SHP77 treated with DMSO at 0.1 percent for 48 hours (cell line): ENCODE measurements at regions not wholly inside any gene's neighbourhood (a gene's known extent, or its start where the extent isn't known, plus 50 kb on each side); places are given as distances from the start of the nearest gene placed in this dataset.
"Not testable (repeated sequence)": the region's sequence is repeated elsewhere in the genome, so short reads cannot be mapped to it uniquely, and the experiment has no call there.

Experiments used
- DNase-seq: peaks from one replicate; lab custom pipeline; 2025; lab: John Stamatoyannopoulos, UW

GRCh38 chr13:48844676-48845075 lies 131.0 kb upstream of the FNDC3A start:
- no peak for DNase-seq

- no peak for DNase-seq
Measured at GRCh38 chr13:48849515-48849914, 126.2 kb upstream of the FNDC3A start.

DNA sequence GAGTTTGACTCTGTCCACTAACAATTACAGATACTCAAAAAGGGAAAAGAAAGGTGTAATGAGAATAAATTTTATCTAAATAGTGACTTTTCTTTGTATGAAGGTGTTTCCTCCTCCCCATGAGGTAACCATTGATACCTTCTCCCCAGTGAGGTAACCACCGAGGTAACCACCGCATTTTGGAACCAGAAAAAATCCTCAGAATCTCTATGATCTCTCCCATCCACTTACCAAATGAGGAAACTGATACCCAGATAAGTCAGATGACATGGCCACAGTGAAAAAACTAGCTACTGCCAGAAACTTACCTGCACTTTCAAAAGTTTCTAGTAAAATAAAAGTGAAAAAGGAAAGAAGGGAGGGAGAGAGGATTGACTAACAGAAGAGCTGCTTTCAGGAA lies 124.0 kb upstream of the FNDC3A start:
- DNase-seq = no peak

GRCh38 chr13:48852911-48853727 lies 122.6 kb upstream of the FNDC3A start:
- DNase-seq = no peak

- no peak for DNase-seq
Measured at GRCh38 chr13:48853728-48854102, 122.0 kb upstream of the FNDC3A start.

GRCh38 chr13:48857576-48857975 lies 118.1 kb upstream of the FNDC3A start:
- DNase-seq = no peak

- DNase-seq = no peak
Measured at GRCh38 chr13:48858122-48858902, 117.4 kb upstream of the FNDC3A start.

GRCh38 chr13:48859272-48860105 lies 116.2 kb upstream of the FNDC3A start:
- DNase-seq = no peak

GRCh38 chr13:48860364-48860763 lies 115.3 kb upstream of the FNDC3A start:
- DNase-seq = no peak

DNA sequence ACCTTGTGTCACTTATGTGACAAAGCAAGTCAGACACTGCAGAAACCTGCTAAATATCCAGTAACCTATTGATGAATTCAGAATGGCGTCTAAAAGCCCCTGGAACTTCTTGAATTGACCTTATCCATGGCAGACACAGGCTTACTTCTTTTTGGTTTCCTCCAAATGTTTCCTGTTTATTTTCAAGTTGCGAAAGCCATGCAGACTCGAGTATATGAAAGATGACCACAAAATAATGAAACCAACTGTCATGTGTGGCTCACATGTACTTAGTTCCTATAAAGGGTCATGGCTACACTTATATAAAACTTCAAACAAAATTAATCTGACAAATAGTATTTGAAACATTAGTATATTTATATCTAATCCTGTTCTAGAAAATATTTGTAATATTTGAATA lies 113.1 kb upstream of the FNDC3A start:
- DNase-seq = no peak

DNA sequence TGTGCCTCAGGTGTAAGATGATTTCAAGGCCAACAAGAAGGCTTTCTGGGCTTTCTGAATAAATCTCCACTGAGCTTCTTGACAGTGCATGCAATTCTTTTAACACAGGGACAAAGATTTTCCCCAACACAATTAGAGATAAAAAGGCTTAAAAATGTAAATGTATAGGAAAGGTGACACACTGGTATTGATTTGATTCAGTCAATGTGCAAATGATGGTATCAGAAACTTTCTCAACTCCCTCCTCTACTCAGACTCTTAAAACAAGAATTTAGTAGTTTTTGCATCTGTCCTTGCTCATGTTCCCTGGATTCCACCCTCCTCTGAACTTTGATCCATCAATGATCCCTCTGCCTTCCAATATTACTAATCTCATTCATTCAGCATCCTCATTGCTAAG lies 111.6 kb upstream of the FNDC3A start:
- DNase-seq = no peak

DNA sequence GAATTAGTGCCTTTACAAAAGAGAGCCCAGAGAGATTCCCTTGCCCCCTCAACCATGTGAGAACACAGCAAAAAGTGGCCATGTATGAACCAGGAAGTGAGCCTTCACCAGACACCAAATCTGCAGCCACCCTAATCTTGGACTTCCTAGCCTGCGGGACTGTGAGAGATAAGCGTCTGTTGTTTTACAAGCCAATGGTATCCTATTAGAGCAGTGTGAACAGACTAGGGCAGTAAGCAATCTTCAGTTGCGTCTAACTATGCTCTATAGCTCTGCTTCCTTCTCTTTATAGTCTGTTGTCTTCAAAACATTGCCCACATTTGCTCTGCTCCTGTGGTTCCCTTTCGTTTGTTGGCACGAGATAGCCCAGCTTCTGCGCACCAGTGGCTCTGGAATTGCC lies 109.5 kb upstream of the FNDC3A start:
- no peak for DNase-seq

GRCh38 chr13:48873081-48873480 lies 102.6 kb upstream of the FNDC3A start:
- no peak for DNase-seq

DNA sequence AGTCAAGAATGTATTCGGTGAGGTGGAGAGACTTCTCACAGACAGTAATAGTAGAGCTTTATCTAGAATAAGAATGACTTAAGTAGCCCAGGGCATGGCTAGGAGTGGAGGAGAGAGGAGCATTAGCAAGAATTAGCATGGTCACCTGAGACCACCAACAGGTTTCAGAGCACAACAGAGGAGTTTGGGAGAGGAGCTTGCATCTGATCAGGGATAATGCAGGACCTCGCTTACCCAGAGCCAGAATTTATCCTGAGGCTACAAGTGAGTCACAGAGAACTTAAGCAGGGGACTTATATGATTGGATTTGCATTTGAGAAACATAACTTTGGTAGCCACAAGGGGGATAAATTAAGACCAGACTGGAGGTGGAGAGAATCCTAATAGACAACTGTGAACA lies 102.1 kb upstream of the FNDC3A start:
- no peak for DNase-seq

GRCh38 chr13:48874165-48874564 lies 101.5 kb upstream of the FNDC3A start:
- DNase-seq = no peak

DNA sequence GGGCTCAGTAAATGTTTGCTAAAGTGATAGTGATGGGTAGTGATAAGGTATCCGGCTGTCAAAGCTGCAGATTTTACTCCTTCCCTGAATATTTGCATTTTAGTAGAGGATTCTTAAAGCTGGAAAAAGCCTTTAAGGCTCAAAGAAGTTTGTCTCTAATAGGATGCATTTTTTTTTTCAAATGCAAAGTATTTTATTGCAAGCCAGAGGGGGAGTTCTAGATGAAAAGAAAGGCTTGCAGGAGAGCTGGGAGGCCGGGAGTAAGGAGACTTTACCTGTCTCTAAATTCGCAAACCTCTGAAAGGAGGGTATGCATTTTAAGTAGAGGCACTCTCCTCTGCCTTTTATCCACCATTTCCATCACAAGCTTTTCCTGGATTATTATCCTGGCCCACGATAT lies 100.7 kb upstream of the FNDC3A start:
- DNase-seq = no peak

DNA sequence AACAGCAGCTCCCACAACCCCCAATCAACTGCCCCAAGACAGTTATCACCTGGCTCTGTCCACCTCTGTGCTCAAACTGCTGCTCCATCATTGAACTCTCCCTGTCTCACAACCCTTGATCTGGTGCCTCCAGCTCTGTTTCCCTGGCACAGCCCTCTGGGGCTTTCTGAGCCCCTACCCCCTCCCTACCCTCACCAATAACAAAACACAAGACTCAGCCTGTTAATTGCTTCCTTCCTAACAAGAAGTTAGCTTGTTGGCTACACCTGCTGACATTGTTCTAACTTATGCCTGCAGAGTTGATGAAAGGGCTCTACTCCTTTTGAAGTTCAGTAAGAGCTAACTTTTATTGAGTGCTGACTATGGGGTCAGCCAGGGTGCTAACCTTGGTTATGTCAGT lies 99.4 kb upstream of the FNDC3A start:
- DNase-seq = no peak

DNA sequence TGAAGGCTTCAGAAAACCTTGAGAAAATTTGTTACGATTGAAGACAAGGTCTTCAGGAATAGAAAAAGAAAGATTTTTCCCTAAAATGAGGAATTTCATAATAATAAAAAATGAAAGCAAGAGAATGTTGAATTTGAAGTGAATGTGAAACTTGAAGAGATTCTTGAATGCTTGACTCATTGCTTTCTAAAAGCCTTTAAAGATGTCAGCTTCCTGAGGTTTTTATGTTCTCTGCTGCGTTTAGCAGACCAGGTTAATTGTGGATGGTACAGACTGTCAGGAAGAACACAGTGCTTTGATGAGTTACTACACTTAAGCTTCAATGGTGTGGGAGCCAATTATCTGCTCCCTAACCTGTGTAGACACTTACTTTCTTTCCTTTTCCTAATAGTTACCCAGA lies 96.3 kb upstream of the FNDC3A start:
- DNase-seq = no peak

DNA sequence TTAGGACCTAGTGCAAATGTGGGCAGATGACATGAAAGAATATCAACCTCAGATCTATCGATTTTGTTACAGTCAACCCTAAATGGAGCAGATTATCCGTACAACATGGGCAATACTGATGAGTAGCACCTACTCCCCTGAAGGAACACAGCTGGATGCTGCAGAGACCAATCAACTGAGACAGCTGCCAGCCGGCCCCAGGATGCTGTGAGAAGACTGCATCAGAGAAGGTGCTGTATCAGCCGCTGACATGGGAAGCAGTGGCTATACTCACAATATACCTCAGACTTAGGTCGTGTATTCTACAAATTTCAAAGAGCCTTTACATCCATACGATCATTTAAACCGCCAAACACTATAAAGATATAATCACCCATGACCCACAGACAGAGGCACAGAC lies 95.9 kb upstream of the FNDC3A start:
- no peak for DNase-seq

- DNase-seq = not testable (repeated sequence)
Measured at GRCh38 chr13:48883786-48884185, 91.9 kb upstream of the FNDC3A start.

DNA sequence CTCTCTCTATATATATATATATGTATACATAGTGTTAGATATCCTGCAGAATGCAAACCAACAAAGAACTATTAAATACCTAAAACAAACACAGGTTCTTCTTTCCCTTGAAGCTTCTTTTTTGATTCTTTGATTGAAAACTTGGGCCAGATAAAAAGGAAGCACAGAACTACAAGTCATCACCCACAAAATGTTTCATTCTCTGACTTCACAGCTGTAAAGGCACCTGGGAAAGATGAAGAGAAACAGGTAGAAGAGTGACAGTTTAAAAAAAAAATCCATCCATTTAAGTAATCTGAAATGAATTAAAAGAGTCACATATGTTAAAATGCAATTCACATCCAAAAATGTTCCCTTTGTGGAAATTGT lies 90.7 kb upstream of the FNDC3A start:
- DNase-seq = no peak

DNA sequence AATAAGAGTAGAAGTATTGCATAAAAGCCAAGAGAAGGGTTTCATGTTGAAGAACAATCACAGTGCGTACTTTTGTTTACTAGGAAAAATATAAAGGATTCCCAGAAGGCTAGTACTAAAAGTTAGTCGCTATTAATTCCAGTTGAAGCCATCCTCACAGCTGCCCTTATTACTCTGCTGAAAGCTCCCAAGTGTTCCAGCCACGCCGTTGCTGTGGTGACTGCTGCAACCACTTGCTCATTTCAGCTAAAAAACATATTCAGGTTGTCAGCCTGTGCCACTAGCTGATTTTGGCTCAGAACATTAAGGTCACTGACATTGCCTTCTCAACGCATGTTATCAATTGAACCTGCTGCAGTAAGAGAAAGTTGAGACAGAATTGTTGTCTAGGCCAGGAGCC lies 87.1 kb upstream of the FNDC3A start:
- DNase-seq = no peak

DNA sequence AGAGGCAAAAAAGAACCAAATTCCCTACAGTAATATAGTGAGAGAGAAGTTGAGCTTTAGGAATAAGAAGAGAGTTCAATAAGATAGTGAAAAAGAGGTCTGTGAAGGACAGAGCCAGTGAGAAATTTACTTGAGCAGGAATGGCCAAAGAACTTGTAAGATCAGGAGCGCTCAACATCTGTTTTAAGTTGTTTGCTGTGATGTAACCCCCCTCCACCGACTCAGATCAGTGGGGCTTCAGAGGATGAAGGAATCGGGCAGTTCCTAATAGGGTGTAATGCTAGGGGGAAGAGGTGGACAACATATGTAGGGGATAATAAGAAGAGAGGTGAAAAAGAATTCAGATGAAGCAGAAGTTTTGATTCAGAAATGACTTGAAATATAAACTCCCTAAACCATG lies 85.3 kb upstream of the FNDC3A start:
- DNase-seq = no peak
